Large intestine (tissue), 3 donors: ENCODE measurements at regions not wholly inside any gene's neighbourhood (a gene's known extent, or its start where the extent isn't known, plus 50 kb on each side); places are given as distances from the start of the nearest gene placed in this dataset.

ENCODE experiments used
- DNase-seq, 2 donors: peaks; one replicate each; pipeline versions ENCODE4 v3.0.0 to v3.0.0-alpha.2; 2013
- H3K27ac ChIP-seq: one replicate; pipeline ENCODE4 v1.5.1; 2013; ENCODE audit warnings: low read length
- H3K27me3 ChIP-seq: 2 replicates; pipeline ENCODE4 v1.6.1; 2013; ENCODE audit warnings: low read length; ENCODE audit not compliant: control insufficient read depth, insufficient read depth
- H3K36me3 ChIP-seq: 2 replicates; pipeline ENCODE4 v1.6.1; 2013; ENCODE audit warnings: low read length; ENCODE audit not compliant: control insufficient read depth, insufficient read depth
- H3K4me1 ChIP-seq: one replicate; pipeline ENCODE4 v1.6.1; 2013; ENCODE audit warnings: low read length; ENCODE audit not compliant: control insufficient read depth, insufficient read depth
- H3K4me3 ChIP-seq: one replicate; pipeline ENCODE4 v1.5.1; 2013; ENCODE audit warnings: low read length
- H3K9me3 ChIP-seq: one replicate; pipeline ENCODE4 v1.6.1; 2013; ENCODE audit warnings: mild to moderate bottlenecking, low read depth, low read length, moderate library complexity; ENCODE audit not compliant: control insufficient read depth
- whole genome bisulfite sequencing: methylation state at CpG from one replicate; pipeline ENCODE4 v1.1.5; 2013; ENCODE audit warnings: low lambda C conversion rate; ENCODE audit not compliant: insufficient coverage; 5-methylcytosine and 5-hydroxymethylcytosine counted together

- H3K27me3 ChIP-seq: no peaks in the 10 kb centered on the region
- 80% methylated on average over 1 of the region's 2 CpGs for WGBS
- no peak for DNase-seq
- H3K9me3 ChIP-seq: peaks cover 16% of the 10 kb centered on the region
- no peaks in the 10 kb centered on the region for H3K36me3 ChIP-seq
- H3K4me1 ChIP-seq: peaks cover 9% of the 10 kb centered on the region
- no peak overlapping the region for H3K27ac ChIP-seq
- no peak overlapping the region for H3K4me3 ChIP-seq
Observed at GRCh38 chr16:11487289-11487688, 99.4 kb downstream of the LITAF start.

- no CpG with 5 or more reads among the region's 2 CpGs for WGBS
- H3K27ac ChIP-seq: no peak overlapping the region
- no peaks in the 10 kb centered on the region for H3K27me3 ChIP-seq
- DNase-seq: no peak
- H3K4me3 ChIP-seq: no peak overlapping the region
- peaks cover 16% of the 10 kb centered on the region for H3K9me3 ChIP-seq
- no peaks in the 10 kb centered on the region for H3K36me3 ChIP-seq
- H3K4me1 ChIP-seq: peaks cover 9% of the 10 kb centered on the region
Observed at GRCh38 chr16:11488304-11488703, 98.4 kb downstream of the LITAF start.

- Histone ChIP-seq H3K4me3 (no peak overlapping the region), H3K4me1 (peaks cover 9% of the 10 kb centered on the region), H3K27ac (no peak overlapping the region), H3K27me3 (no peaks in the 10 kb centered on the region), H3K36me3 (no peaks in the 10 kb centered on the region), H3K9me3 (peaks cover 10% of the 10 kb centered on the region)
- WGBS: no CpG with 5 or more reads among the region's 6 CpGs
- no peak for DNase-seq
Observed at GRCh38 chr16:11491524-11491923, 95.2 kb downstream of the LITAF start.

- Histone ChIP-seq H3K27me3 (no peaks in the 10 kb centered on the region), H3K27ac (no peak overlapping the region), H3K36me3 (no peaks in the 10 kb centered on the region), H3K4me1 (peaks cover 19% of the 10 kb centered on the region), H3K9me3 (peaks cover 10% of the 10 kb centered on the region), H3K4me3 (no peak overlapping the region)
- 100% methylated on average over 1 of the region's 4 CpGs for WGBS
- DNase-seq: no peak
Observed at GRCh38 chr16:11492808-11493530, 93.8 kb downstream of the LITAF start.

GRCh38 chr16:11493531-11493929 lies 93.2 kb downstream of the LITAF start:
- H3K4me3 ChIP-seq: no peak overlapping the region
- H3K27ac ChIP-seq: no peak overlapping the region
- peaks cover 10% of the 10 kb centered on the region for H3K9me3 ChIP-seq
- peaks cover 19% of the 10 kb centered on the region for H3K4me1 ChIP-seq
- no CpG with 5 or more reads among the region's 20 CpGs for WGBS
- no peak for DNase-seq
- no peaks in the 10 kb centered on the region for H3K27me3 ChIP-seq
- H3K36me3 ChIP-seq: no peaks in the 10 kb centered on the region

GRCh38 chr16:11494029-11494428 lies 92.7 kb downstream of the LITAF start:
- H3K27ac ChIP-seq: no peak overlapping the region
- H3K27me3 ChIP-seq: no peaks in the 10 kb centered on the region
- no CpG with 5 or more reads among the region's 17 CpGs for WGBS
- peaks cover 19% of the 10 kb centered on the region for H3K4me1 ChIP-seq
- no peak overlapping the region for H3K4me3 ChIP-seq
- H3K9me3 ChIP-seq: peaks cover 10% of the 10 kb centered on the region
- no peaks in the 10 kb centered on the region for H3K36me3 ChIP-seq
- no peak for DNase-seq

GRCh38 chr16:11494433-11494832 lies 92.3 kb downstream of the LITAF start:
- Histone ChIP-seq H3K4me1 (peaks cover 17% of the 10 kb centered on the region), H3K4me3 (no peak overlapping the region), H3K27me3 (no peaks in the 10 kb centered on the region), H3K9me3 (peaks cover 10% of the 10 kb centered on the region), H3K27ac (no peak overlapping the region), H3K36me3 (no peaks in the 10 kb centered on the region)
- DNase-seq: no peak
- no CpG with 5 or more reads among the region's 12 CpGs for WGBS

GRCh38 chr16:11495066-11495407 lies 91.7 kb downstream of the LITAF start:
- Histone ChIP-seq H3K4me3 (no peak overlapping the region), H3K27me3 (no peaks in the 10 kb centered on the region), H3K36me3 (no peaks in the 10 kb centered on the region), H3K9me3 (peaks cover 10% of the 10 kb centered on the region), H3K4me1 (peaks cover 11% of the 10 kb centered on the region), H3K27ac (no peak overlapping the region)
- no peak for DNase-seq
- WGBS: no CpG with 5 or more reads among the region's 5 CpGs
